ENCODE measurements at regions not wholly inside any gene's neighbourhood (a gene's known extent, or its start where the extent isn't known, plus 50 kb on each side); places are given as distances from the start of the nearest gene placed in this dataset.

- H3K4me1 ChIP-seq (ENCODE audit: control insufficient read depth, insufficient read depth, low read length): no peaks in the 10 kb centered on the region
- BruUV-seq (replicated peaks): no TSS peak
- no peak for DNase-seq (ENCODE audit: low read depth, low spot score)
- H3K27me3 ChIP-seq (ENCODE audit: control insufficient read depth, insufficient read depth, low read length): no peaks in the 10 kb centered on the region
- intact Hi-C loops (cut with micrococcal nuclease; ENCODE audit: unreplicated experiment) (no loop called here), in situ Hi-C loops (cut with HindIII; ENCODE audit: low pct_unique_long_range_greater_than_20kb, low sequenced_read_pairs) (no loop called here)
- no peak overlapping the region for H3K27ac ChIP-seq (ENCODE audit: low read length)
- POLR2A ChIA-PET: no interaction called here
- H3K9me3 ChIP-seq (ENCODE audit: control insufficient read depth, insufficient read depth, low read depth, low read length): no peaks in the 10 kb centered on the region
- no peaks in the 10 kb centered on the region for H3K36me3 ChIP-seq (ENCODE audit: control insufficient read depth, insufficient read depth, low read length)
- H3K4me3 ChIP-seq (ENCODE audit: low read depth in 2 of 2, low read length in 2 of 2): no peak overlapping the region
- ATAC-seq: no peak
- TF ChIP-seq POLR2AphosphoS5 (IDR thresholded peaks at IDR 0.05; ENCODE audit: low read depth, low read length) (no peak), SIN3A (IDR thresholded peaks at IDR 0.05; ENCODE audit: borderline replicate concordance, insufficient read depth, low read depth, low read length) (no peak), CTCF (IDR thresholded peaks at IDR 0.05) (no peak), TCF7L2 (IDR thresholded peaks at IDR 0.05; ENCODE audit: low read depth, low read length) (no peak), REST (IDR thresholded peaks at IDR 0.05; ENCODE audit: insufficient read depth in 1 of 2, low read depth in 2 of 2, low read length in 1 of 2) (no peak)
- CTCF ChIA-PET: no interaction called here
Measured at GRCh38 chr18:56516789-56517188, 121.6 kb downstream of the TXNL1 start.

- H3K27ac ChIP-seq (ENCODE audit: low read length): no peak overlapping the region
- intact Hi-C loops (cut with micrococcal nuclease; ENCODE audit: unreplicated experiment): no loop called here
- POLR2A ChIA-PET: no interaction called here
Measured at GRCh38 chr18:56515522-56515921, 122.9 kb downstream of the TXNL1 start.

More at GRCh38 chr18:56515522-56515921, 122.9 kb downstream of the TXNL1 start:
- CTCF ChIA-PET: no interaction called here
- TF ChIP-seq CTCF (IDR thresholded peaks at IDR 0.05): no peak
- no peak for TF ChIP-seq POLR2AphosphoS5 (IDR thresholded peaks at IDR 0.05; ENCODE audit: low read depth, low read length)
- TF ChIP-seq TCF7L2 (IDR thresholded peaks at IDR 0.05; ENCODE audit: low read depth, low read length): no peak
- TF ChIP-seq REST (IDR thresholded peaks at IDR 0.05; ENCODE audit: insufficient read depth in 1 of 2, low read depth in 2 of 2, low read length in 1 of 2): no peak
- no peak for TF ChIP-seq SIN3A (IDR thresholded peaks at IDR 0.05; ENCODE audit: borderline replicate concordance, insufficient read depth, low read depth, low read length)
- Histone ChIP-seq H3K36me3 (ENCODE audit: control insufficient read depth, insufficient read depth, low read length) (no peaks in the 10 kb centered on the region), H3K4me3 (ENCODE audit: low read depth in 2 of 2, low read length in 2 of 2) (no peak overlapping the region), H3K4me1 (ENCODE audit: control insufficient read depth, insufficient read depth, low read length) (no peaks in the 10 kb centered on the region), H3K27me3 (ENCODE audit: control insufficient read depth, insufficient read depth, low read length) (no peaks in the 10 kb centered on the region), H3K9me3 (ENCODE audit: control insufficient read depth, insufficient read depth, low read depth, low read length) (no peaks in the 10 kb centered on the region)
- no TSS peak for BruUV-seq (replicated peaks)
- DNase-seq (ENCODE audit: low read depth, low spot score) (no peak), ATAC-seq (no peak)
- in situ Hi-C loops (cut with HindIII; ENCODE audit: low pct_unique_long_range_greater_than_20kb, low sequenced_read_pairs): no loop called here

Measured in Panc1 (cell line).